ENCODE measurements at regions not wholly inside any gene's neighbourhood (a gene's known extent, or its start where the extent isn't known, plus 50 kb on each side); places are given as distances from the start of the nearest gene placed in this dataset.

DNA sequence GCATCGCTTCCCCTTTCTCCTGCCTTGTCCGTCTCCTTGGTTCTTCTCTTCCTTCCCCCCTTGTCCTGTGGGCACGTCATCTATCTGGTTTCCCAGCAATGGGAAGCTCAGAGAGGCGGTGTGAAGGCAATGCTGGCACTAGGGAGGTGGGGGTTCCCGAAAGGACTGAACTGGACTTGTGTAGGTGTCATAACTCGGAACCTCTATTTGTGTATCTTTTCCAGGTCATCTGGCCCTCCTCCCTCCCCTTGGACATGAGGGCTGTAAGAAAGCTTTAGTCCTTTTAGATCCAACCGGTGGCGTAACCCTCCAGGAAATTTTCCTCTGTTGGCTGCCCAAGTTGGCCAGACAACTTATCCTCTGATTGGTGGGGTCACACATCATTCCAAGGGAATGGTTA lies 231.5 kb upstream of the TLE3 start:
- no peak for TF ChIP-seq EP300 (IDR thresholded peaks at IDR 0.05)
- TF ChIP-seq, protein P1, sequence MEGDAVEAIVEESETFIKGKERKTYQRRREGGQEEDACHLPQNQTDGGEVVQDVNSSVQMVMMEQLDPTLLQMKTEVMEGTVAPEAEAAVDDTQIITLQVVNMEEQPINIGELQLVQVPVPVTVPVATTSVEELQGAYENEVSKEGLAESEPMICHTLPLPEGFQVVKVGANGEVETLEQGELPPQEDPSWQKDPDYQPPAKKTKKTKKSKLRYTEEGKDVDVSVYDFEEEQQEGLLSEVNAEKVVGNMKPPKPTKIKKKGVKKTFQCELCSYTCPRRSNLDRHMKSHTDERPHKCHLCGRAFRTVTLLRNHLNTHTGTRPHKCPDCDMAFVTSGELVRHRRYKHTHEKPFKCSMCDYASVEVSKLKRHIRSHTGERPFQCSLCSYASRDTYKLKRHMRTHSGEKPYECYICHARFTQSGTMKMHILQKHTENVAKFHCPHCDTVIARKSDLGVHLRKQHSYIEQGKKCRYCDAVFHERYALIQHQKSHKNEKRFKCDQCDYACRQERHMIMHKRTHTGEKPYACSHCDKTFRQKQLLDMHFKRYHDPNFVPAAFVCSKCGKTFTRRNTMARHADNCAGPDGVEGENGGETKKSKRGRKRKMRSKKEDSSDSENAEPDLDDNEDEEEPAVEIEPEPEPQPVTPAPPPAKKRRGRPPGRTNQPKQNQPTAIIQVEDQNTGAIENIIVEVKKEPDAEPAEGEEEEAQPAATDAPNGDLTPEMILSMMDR (IDR thresholded peaks at IDR 0.05) = no peak

All from stomach (tissue), 4 donors.